ENCODE measurements at regions not wholly inside any gene's neighbourhood (a gene's known extent, or its start where the extent isn't known, plus 50 kb on each side); places are given as distances from the start of the nearest gene placed in this dataset.

DNA sequence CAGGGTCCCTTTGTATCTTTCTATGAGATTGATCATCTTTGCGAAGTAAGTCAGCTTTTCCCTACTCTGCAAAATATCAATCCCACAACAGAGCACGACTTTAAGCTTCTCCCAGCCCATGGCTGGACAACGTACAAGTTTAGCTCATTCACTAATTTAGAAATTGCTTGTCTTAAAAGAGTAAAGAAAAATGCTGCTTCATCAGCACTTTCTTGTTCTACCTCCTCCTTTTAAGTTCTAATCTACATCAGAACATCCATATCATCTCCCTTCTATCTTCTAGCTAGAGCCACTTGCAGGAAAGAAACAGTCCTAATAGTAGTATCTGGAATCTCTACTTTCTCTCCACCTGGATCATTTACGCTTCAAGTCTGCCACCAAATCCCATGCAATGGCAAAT lies 441.2 kb upstream of the ESRRG start:
- no peaks in the 10 kb centered on the region for H3K4me1 ChIP-seq (replicated peaks in 1 of 2)
- H3K9me3 ChIP-seq (replicated peaks in 1 of 3) = no peaks in the 10 kb centered on the region
- no peak overlapping the region for H3K27ac ChIP-seq
- no peaks in the 10 kb centered on the region for H3K27me3 ChIP-seq
- intact Hi-C loops (cut with DNase I) = no loop called here
- TF ChIP-seq, protein P1, sequence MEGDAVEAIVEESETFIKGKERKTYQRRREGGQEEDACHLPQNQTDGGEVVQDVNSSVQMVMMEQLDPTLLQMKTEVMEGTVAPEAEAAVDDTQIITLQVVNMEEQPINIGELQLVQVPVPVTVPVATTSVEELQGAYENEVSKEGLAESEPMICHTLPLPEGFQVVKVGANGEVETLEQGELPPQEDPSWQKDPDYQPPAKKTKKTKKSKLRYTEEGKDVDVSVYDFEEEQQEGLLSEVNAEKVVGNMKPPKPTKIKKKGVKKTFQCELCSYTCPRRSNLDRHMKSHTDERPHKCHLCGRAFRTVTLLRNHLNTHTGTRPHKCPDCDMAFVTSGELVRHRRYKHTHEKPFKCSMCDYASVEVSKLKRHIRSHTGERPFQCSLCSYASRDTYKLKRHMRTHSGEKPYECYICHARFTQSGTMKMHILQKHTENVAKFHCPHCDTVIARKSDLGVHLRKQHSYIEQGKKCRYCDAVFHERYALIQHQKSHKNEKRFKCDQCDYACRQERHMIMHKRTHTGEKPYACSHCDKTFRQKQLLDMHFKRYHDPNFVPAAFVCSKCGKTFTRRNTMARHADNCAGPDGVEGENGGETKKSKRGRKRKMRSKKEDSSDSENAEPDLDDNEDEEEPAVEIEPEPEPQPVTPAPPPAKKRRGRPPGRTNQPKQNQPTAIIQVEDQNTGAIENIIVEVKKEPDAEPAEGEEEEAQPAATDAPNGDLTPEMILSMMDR (IDR thresholded peaks at IDR 0.05) = no peak
- no peak for TF ChIP-seq POLR2A (IDR thresholded peaks at IDR 0.05)
- H3K4me3 ChIP-seq = no peak overlapping the region
- WGBS, 4 donors = 79 to 87% (median 84%) methylated on average over 4 of the region's 4 CpGs
- H3K36me3 ChIP-seq (replicated peaks in 1 of 2) = no peaks in the 10 kb centered on the region
- DNase-seq = no peak

DNA sequence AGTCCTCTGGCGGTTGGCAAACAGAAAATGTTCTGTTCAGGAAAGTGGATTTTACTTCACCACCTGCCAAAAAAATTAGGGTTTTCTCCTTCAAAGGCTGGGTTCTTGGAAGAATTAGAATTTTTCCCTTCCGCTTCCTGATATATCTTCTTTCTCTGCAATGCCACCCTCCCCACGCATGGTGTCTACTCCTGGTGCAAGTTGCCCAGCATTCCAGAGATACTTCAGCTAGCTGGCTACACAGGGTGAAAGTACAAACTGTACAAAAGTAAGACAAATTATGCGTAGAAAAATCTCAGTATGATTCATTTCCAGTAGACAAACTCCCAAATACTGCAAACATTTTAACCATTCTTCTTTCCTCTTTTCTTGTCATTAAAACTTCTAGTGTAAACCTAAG lies 430.1 kb upstream of the ESRRG start:
- Histone ChIP-seq H3K4me3 (no peak overlapping the region), H3K4me1 (replicated peaks in 1 of 2) (no peaks in the 10 kb centered on the region), H3K9me3 (replicated peaks in 1 of 3) (no peaks in the 10 kb centered on the region), H3K36me3 (replicated peaks in 1 of 2) (no peaks in the 10 kb centered on the region), H3K27ac (no peak overlapping the region), H3K27me3 (no peaks in the 10 kb centered on the region)
- 80 to 85% (median 83%) methylated on average over 4 of the region's 4 CpGs for WGBS, 4 donors
- no peak for TF ChIP-seq POLR2A (IDR thresholded peaks at IDR 0.05)
- TF ChIP-seq, protein P1 (IDR thresholded peaks at IDR 0.05) = no peak
- intact Hi-C loops (cut with DNase I) = no loop called here
- DNase-seq = no peak

DNA sequence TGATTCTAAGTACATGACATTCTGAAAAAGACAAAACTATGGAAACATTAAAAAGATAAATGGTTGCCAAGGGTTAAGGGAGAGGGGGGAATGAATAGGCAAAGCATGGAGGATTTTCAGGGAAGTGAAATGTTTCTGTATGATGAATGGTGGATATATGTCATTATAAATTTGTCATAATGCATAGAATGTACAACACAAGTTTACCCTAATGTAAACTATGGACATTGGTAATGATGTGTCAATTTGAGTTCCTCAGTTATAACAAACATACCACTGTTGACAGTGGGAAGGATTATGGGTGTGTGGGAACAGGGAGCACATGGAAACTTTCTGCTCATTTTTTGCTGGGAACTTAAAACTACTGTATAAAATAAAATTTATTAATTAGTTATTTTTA lies 427.1 kb upstream of the ESRRG start:
- intact Hi-C loops (cut with DNase I) = no loop called here
- Histone ChIP-seq H3K4me1 (replicated peaks in 1 of 2) (no peaks in the 10 kb centered on the region), H3K27ac (no peak overlapping the region), H3K27me3 (no peaks in the 10 kb centered on the region), H3K36me3 (replicated peaks in 1 of 2) (no peaks in the 10 kb centered on the region), H3K9me3 (replicated peaks in 1 of 3) (no peaks in the 10 kb centered on the region), H3K4me3 (no peak overlapping the region)
- no peak for DNase-seq
- TF ChIP-seq, protein P1 (IDR thresholded peaks at IDR 0.05) = no peak
- no peak for TF ChIP-seq POLR2A (IDR thresholded peaks at IDR 0.05)

DNA sequence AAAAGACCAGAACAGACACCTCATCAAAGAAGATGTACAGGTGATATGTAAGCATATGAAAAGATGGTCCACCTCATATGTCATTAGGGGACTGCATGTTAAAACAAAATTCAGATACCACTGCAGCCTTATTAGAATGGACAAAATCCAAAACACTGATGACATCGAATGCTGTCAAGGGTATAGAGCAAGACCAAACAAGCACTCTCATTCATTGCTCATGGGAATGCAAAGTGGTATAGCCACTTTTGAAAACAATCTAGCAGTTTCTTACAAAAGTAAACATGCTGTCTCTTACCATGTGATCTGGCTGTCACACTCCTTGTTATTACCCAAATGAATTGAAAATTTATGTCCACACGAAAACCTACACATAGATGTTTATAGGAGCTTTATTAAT lies 426.6 kb upstream of the ESRRG start:
- Histone ChIP-seq H3K4me3 (no peak overlapping the region), H3K4me1 (replicated peaks in 1 of 2) (no peaks in the 10 kb centered on the region), H3K9me3 (replicated peaks in 1 of 3) (no peaks in the 10 kb centered on the region), H3K27me3 (no peaks in the 10 kb centered on the region), H3K27ac (no peak overlapping the region), H3K36me3 (replicated peaks in 1 of 2) (no peaks in the 10 kb centered on the region)
- intact Hi-C loops (cut with DNase I) = no loop called here
- TF ChIP-seq, protein P1 (IDR thresholded peaks at IDR 0.05) = no peak
- TF ChIP-seq POLR2A (IDR thresholded peaks at IDR 0.05) = no peak
- WGBS, 4 donors = 63 to 73% (median 70%) methylated on average over 2 of the region's 2 CpGs
- no peak for DNase-seq

Measured in adrenal gland (tissue), 9 donors.